ENCODE measurements at regions not wholly inside any gene's neighbourhood (a gene's known extent, or its start where the extent isn't known, plus 50 kb on each side); places are given as distances from the start of the nearest gene placed in this dataset.

DNA sequence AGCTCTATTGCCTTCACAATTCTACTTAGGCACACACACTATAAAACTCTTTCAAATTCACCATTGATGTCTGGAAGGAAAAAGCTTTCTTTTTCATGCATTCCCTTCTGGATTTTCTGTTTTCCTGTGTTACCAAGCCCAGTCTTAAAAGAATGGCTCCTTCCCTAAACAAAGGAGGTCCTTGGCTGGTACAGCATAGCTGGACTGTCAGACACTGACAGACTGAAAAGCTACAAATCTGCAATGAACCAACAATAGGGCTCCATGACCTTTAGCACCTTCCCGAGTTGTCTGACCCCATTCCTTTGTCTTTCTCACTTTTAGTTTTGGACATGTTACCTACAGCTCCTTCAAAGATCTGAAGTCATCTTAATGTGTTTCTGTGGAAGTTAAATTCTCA, 382.5 kb downstream of the TMEM161B start:
- H3K4me3 ChIP-seq (ENCODE audit: low read depth, low read length) = no peak overlapping the region
- DNase-seq (ENCODE audit: low read depth) = no peak
- TF ChIP-seq MYC (IDR thresholded peaks at IDR 0.05; ENCODE audit: low read depth, low read length) (no peak), POLR2A (IDR thresholded peaks at IDR 0.05; ENCODE audit: extremely low read depth, insufficient read length) (no peak)
- TF ChIP-seq, protein P1, sequence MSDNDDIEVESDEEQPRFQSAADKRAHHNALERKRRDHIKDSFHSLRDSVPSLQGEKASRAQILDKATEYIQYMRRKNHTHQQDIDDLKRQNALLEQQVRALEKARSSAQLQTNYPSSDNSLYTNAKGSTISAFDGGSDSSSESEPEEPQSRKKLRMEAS (IDR thresholded peaks at IDR 0.05; ENCODE audit: low read depth, low read length) = no peak
- TF ChIP-seq, protein P2, sequence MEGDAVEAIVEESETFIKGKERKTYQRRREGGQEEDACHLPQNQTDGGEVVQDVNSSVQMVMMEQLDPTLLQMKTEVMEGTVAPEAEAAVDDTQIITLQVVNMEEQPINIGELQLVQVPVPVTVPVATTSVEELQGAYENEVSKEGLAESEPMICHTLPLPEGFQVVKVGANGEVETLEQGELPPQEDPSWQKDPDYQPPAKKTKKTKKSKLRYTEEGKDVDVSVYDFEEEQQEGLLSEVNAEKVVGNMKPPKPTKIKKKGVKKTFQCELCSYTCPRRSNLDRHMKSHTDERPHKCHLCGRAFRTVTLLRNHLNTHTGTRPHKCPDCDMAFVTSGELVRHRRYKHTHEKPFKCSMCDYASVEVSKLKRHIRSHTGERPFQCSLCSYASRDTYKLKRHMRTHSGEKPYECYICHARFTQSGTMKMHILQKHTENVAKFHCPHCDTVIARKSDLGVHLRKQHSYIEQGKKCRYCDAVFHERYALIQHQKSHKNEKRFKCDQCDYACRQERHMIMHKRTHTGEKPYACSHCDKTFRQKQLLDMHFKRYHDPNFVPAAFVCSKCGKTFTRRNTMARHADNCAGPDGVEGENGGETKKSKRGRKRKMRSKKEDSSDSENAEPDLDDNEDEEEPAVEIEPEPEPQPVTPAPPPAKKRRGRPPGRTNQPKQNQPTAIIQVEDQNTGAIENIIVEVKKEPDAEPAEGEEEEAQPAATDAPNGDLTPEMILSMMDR (IDR thresholded peaks at IDR 0.05; ENCODE audit: low read depth, low read length) = no peak

DNA sequence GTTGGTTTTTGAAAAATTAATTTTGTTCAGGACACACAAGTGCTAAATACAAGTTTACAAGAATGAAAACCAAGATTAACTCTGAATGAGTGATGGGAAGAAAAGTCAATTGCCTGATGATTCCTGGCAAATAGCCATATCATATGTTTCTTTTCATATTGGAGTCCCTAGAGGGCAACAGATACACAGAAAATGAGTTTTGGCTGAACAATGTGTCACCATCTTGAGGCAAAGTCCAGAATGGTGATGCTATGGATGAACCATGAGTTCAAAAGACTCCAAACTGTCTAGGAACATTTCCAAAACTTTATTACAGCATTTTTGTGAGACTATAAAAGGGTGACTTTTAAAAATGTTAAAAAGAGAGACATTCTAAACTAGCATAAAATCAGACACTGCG, 382.9 kb downstream of the TMEM161B start:
- peak; percentile 5 for DNase-seq (ENCODE audit: low read depth)
- no peak for TF ChIP-seq POLR2A (IDR thresholded peaks at IDR 0.05; ENCODE audit: extremely low read depth, insufficient read length)
- TF ChIP-seq, protein P1 (IDR thresholded peaks at IDR 0.05; ENCODE audit: low read depth, low read length) = no peak
- TF ChIP-seq, protein P2 (IDR thresholded peaks at IDR 0.05; ENCODE audit: low read depth, low read length) = no peak
- TF ChIP-seq MYC (IDR thresholded peaks at IDR 0.05; ENCODE audit: low read depth, low read length) = no peak
- no peak overlapping the region for H3K4me3 ChIP-seq (ENCODE audit: low read depth, low read length)

DNA sequence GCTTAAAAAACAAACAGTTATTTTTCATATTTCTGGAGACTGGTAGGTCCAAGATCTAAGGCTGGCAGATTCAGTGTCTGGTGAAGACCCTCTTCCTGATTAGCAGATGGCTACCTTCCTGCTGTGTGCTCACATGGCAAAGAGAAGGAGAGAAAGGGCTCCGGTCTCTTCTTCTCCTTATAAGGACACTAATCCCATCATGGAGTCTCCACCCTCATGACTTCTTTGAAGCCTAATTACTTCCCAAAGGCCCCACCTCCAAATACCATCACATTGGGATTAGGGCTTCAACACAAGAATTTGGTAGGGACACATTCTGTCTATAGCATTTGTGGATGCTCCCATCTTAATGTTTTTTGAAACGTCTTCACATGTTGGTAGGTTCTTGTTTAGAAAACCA, 391.1 kb downstream of the TMEM161B start:
- no peak overlapping the region for H3K4me3 ChIP-seq (ENCODE audit: low read depth, low read length)
- no peak for DNase-seq (ENCODE audit: low read depth)
- TF ChIP-seq MYC (IDR thresholded peaks at IDR 0.05; ENCODE audit: low read depth, low read length) = no peak
- TF ChIP-seq, protein P1 (IDR thresholded peaks at IDR 0.05; ENCODE audit: low read depth, low read length) = no peak
- TF ChIP-seq, protein P2 (IDR thresholded peaks at IDR 0.05; ENCODE audit: low read depth, low read length) = no peak
- TF ChIP-seq POLR2A (IDR thresholded peaks at IDR 0.05; ENCODE audit: extremely low read depth, insufficient read length) = no peak

DNA sequence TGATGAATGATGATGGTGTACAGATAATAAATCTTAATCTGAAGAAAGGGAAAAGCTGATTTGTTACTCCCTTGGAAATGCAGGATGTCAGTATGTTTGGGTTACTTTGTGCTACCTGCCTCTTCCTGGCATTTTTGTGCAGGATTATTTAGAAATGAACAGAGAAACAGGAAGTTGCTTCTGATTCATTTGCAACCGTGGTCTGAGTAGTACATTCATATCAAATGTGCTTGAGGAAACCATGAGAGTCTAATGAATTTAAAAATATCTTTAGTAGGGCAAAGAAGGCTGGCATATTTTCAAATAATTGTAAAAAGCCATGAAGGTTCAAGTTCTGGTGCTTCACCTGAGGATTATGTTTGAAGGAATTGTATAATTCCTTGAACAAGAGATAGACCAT, 391.6 kb downstream of the TMEM161B start:
- TF ChIP-seq MYC (IDR thresholded peaks at IDR 0.05; ENCODE audit: low read depth, low read length) (no peak), POLR2A (IDR thresholded peaks at IDR 0.05; ENCODE audit: extremely low read depth, insufficient read length) (no peak)
- TF ChIP-seq, protein P1 (IDR thresholded peaks at IDR 0.05; ENCODE audit: low read depth, low read length) = no peak
- TF ChIP-seq, protein P2 (IDR thresholded peaks at IDR 0.05; ENCODE audit: low read depth, low read length) = no peak
- DNase-seq (ENCODE audit: low read depth) = no peak

DNA sequence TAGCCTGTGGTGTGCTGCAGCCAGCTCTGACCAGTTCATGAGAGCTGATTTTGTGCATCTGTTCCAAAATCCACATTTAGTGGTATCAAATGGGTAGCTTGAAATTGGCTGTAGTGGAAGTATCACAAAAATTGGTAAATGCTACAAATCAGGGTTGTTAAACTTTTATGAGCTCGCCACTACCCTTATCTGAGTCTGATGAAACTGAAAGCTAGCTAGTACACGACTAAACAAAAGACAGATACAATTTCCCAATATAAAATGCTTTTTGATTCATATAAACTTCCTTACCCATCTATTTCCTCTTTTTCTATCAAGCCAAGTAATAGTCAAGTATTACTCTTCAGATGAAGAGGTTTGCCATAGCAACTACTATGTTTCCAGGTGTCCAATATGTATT, 392.0 kb downstream of the TMEM161B start:
- no peak for DNase-seq (ENCODE audit: low read depth)
- TF ChIP-seq, protein P2 (IDR thresholded peaks at IDR 0.05; ENCODE audit: low read depth, low read length) = no peak
- TF ChIP-seq POLR2A (IDR thresholded peaks at IDR 0.05; ENCODE audit: extremely low read depth, insufficient read length) (no peak), MYC (IDR thresholded peaks at IDR 0.05; ENCODE audit: low read depth, low read length) (no peak)
- TF ChIP-seq, protein P1 (IDR thresholded peaks at IDR 0.05; ENCODE audit: low read depth, low read length) = no peak
- H3K4me3 ChIP-seq (ENCODE audit: low read depth, low read length) = no peak overlapping the region

More for the DNA sequence above, 391.6 kb downstream of the TMEM161B start:
- no peak overlapping the region for H3K4me3 ChIP-seq (ENCODE audit: low read depth, low read length)
